ENCODE measurements at regions not wholly inside any gene's neighbourhood (a gene's known extent, or its start where the extent isn't known, plus 50 kb on each side); places are given as distances from the start of the nearest gene placed in this dataset.

- no peak for TF ChIP-seq ZNF280D (CRISPR knock-in tag; IDR thresholded peaks at IDR 0.05)
- no peak for TF ChIP-seq ELF4 (CRISPR knock-in tag; IDR thresholded peaks at IDR 0.05; ENCODE audit: borderline replicate concordance)
- TF ChIP-seq RFX5 (IDR thresholded peaks at IDR 0.05; ENCODE audit: low read depth, low read length): no peak
- TF ChIP-seq KLF16 (CRISPR knock-in tag; IDR thresholded peaks at IDR 0.05): no peak
- TF ChIP-seq BHLHE40 (IDR thresholded peaks at IDR 0.05; ENCODE audit: low read length): no peak
- TF ChIP-seq IRX3 (CRISPR knock-in tag; IDR thresholded peaks at IDR 0.05; ENCODE audit: borderline replicate concordance, low read depth): no peak
- TF ChIP-seq EZH2 (conservative IDR thresholded peaks at IDR 0.05; ENCODE audit: low read depth, low read length): no peak
- no peak for TF ChIP-seq ZNF619 (CRISPR knock-in tag; IDR thresholded peaks at IDR 0.05)
- no peak for TF ChIP-seq CEBPZ (IDR thresholded peaks at IDR 0.05; ENCODE audit: low read length)
These were observed 955.6 kb downstream of the PCDH17 start for GRCh38 chr13:58587183-58587582.

Measured in HepG2 (cell line).